Esophagus muscularis mucosa (tissue), 4 donors: ENCODE measurements at regions not wholly inside any gene's neighbourhood (a gene's known extent, or its start where the extent isn't known, plus 50 kb on each side); places are given as distances from the start of the nearest gene placed in this dataset.

Experiments used
- DNase-seq: peaks from one replicate; pipeline ENCODE4 v3.0.0-alpha.2; 2017; ENCODE audit errors: extremely low spot score
- H3K27ac ChIP-seq, 4 donors: fragments of 200-600 bp; sonication (generic); replicated peaks in 1 of 4; 1 replicate in 3 of 4; 2 replicates in 1 of 4; pipeline ENCODE4 v1.5.1; 2016 to 2019; ENCODE audit warnings: mild to moderate bottlenecking in 1 of 4
- H3K27me3 ChIP-seq, 4 donors: fragments of 200-600 bp; sonication (generic); one replicate each; pipeline versions ENCODE4 v1.5.1 to v1.6.0; 2016 to 2019
- H3K36me3 ChIP-seq, 4 donors: fragments of 200-600 bp; sonication (generic); one replicate each; pipeline ENCODE4 v1.5.1; 2016 to 2019
- H3K4me1 ChIP-seq, 4 donors: fragments of 200-600 bp; sonication (generic); one replicate each; pipeline ENCODE4 v1.5.1; 2016 to 2019
- H3K4me3 ChIP-seq, 4 donors: fragments of 200-600 bp; sonication (generic); 1 replicate in 2 of 4; 2 replicates in 2 of 4; pipeline ENCODE4 v1.5.1; 2016 to 2019; ENCODE audit warnings: mild to moderate bottlenecking in 4 of 4, moderate library complexity in 1 of 4
- H3K9me3 ChIP-seq, 4 donors: fragments of 200-600 bp; sonication (generic); 1 replicate in 3 of 4; 2 replicates in 1 of 4; pipeline ENCODE4 v1.5.1; 2016 to 2019
- EP300 ChIP-seq: sonication (generic); formaldehyde crosslinking; IDR thresholded peaks from one replicate; pipeline ENCODE4 v1.6.1; 2017; ENCODE audit warnings: antibody characterized with exemption
- POLR2A ChIP-seq: fragments of 450-650 bp; IDR thresholded peaks from one replicate; pipeline ENCODE4 v1.6.1; 2017; ENCODE audit warnings: antibody characterized with exemption, moderate library complexity, mild to moderate bottlenecking, low read depth
- POLR2AphosphoS5 ChIP-seq, 2 donors: sonication (generic); formaldehyde crosslinking; IDR thresholded peaks; one replicate each; pipeline ENCODE4 v1.6.1; 2017; ENCODE audit warnings: antibody characterized with exemption in 2 of 2
- WGBS: methylation state at CpG from one replicate; pipeline ENCODE4 v1.1.5; 2018; 5-methylcytosine and 5-hydroxymethylcytosine counted together
- intact Hi-C: fragments of 100-400 bp; cut with DNase I; formaldehyde crosslinking; loops from one replicate; pipeline ENCODE4 v1.15.1; 2023
- TF ChIP-seq, protein P1 (sequence below), 3 experiments: fragments of 200-600 bp in 2 of 3; fragments of 450-650 bp in 1 of 3; sonication (generic) in 2 of 3; IDR thresholded peaks; one replicate each; pipeline ENCODE4 v1.5.1; 2017 to 2019; ENCODE audit warnings: antibody characterized with exemption in 3 of 3, mild to moderate bottlenecking in 2 of 3, moderate library complexity in 1 of 3

DNA sequence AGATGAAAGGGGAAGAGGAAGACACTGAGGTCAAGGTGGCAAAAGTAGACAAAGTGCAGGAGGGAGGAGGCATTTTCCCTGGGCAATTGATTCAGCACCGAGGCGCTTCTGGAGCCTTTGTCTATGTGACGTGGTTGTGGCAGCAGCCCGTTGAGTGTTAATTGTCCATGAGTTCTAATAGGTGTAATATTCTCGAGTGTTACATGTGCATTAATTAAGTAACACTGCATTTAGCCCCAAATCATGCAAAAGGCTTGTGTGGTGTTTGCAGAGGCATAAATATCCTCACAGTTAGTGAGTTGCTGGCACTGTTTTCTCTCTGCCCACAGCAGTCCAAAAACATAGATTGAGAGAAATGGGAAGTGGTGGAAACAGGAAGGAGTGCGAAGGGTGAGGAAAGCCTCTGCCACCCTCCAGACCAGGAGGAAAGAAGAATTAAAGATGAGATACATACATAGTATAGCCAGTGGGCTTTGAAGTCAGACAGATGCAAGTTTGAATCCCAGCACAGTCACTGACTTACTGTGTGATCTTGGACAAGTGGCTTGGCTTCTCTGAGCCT lies 361.2 kb downstream of the MN1 start:
- TF ChIP-seq, protein P1, sequence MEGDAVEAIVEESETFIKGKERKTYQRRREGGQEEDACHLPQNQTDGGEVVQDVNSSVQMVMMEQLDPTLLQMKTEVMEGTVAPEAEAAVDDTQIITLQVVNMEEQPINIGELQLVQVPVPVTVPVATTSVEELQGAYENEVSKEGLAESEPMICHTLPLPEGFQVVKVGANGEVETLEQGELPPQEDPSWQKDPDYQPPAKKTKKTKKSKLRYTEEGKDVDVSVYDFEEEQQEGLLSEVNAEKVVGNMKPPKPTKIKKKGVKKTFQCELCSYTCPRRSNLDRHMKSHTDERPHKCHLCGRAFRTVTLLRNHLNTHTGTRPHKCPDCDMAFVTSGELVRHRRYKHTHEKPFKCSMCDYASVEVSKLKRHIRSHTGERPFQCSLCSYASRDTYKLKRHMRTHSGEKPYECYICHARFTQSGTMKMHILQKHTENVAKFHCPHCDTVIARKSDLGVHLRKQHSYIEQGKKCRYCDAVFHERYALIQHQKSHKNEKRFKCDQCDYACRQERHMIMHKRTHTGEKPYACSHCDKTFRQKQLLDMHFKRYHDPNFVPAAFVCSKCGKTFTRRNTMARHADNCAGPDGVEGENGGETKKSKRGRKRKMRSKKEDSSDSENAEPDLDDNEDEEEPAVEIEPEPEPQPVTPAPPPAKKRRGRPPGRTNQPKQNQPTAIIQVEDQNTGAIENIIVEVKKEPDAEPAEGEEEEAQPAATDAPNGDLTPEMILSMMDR (IDR thresholded peaks at IDR 0.05), result no peak
- no peak for TF ChIP-seq POLR2AphosphoS5 (IDR thresholded peaks at IDR 0.05)
- TF ChIP-seq POLR2A, result no peak
- no peak for TF ChIP-seq EP300
- Histone ChIP-seq H3K27me3 (no peaks in the 10 kb centered on the region), H3K4me1 (peaks cover 11 to 26% (median 20%) of the 10 kb centered on the region in 4 donors), H3K27ac (no peak overlapping the region), H3K36me3 (no peaks in the 10 kb centered on the region), H3K9me3 (no peaks in the 10 kb centered on the region), H3K4me3 (no peak overlapping the region)
- 70% methylated on average over 6 of the region's 6 CpGs for WGBS
- no peak for DNase-seq
- intact Hi-C loops, result no loop called here

DNA sequence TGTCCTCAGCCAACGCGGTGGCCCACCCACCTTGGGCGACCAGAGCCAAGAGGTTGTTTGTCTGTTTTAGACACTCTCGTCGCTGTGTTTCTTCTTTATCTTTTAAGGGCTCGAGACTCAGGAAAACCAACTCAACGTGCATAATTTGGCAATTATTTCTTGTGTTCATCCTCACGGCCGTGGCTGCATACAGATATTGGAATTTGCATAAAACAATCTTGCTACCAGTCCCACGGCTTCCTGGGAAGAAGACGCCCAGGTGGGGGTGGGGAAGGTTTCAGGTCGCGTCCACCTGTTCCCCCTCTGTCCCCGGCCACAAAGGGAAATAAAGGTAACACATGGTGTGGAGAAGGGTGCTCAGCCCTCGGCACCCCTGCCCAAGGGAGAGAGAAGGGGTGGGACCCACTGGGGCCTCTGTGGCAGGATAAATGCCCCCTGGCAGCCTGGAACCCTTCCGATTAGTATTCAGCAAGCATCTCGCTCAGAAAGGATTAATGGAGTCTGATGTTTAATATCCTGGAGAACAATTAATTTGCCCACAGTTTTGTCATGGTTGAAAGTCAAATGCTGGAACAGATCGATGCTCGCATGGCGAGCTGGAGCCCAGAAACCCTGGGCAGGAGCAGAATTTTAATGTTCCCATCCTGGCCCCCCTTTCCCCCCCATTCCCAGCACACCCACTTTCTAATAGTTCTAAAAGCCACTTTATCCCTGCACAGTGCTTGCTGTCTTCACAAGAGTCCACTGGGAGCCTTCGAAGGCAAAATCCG lies 359.7 kb downstream of the MN1 start:
- TF ChIP-seq POLR2A (no peak), EP300 (no peak), POLR2AphosphoS5 (IDR thresholded peaks at IDR 0.05) (no peak)
- TF ChIP-seq, protein P1 (IDR thresholded peaks at IDR 0.05), result no peak
- Histone ChIP-seq H3K27me3 (no peaks in the 10 kb centered on the region), H3K9me3 (no peaks in the 10 kb centered on the region), H3K4me1 (peaks cover 11 to 22% (median 15%) of the 10 kb centered on the region in 4 donors), H3K36me3 (no peaks in the 10 kb centered on the region), H3K27ac (no peak overlapping the region), H3K4me3 (no peak overlapping the region)
- no peak for DNase-seq
- intact Hi-C loops, result no loop called here
- WGBS, result 83% methylated on average over 22 of the region's 22 CpGs

DNA sequence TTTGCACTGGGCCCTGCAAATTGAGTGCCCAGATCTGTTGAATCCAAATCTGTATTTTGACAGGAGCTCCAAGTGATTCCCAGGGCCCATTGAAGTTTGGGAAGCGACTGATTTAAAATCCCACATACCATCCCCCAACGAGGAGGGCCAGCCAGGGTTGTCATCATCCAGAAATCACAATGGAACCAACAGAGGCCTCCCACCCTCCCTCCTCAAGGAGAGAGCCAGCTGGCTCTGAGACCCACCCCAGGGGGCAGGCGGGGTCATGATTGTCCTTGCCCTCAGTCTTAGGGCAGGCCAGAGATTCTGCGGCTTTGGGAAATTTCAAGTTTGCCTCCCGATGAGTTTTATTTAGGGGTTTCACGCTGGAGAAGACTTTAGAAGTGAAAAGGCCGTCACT lies 358.2 kb downstream of the MN1 start:
- no peak overlapping the region for H3K27ac ChIP-seq
- TF ChIP-seq, protein P1 (IDR thresholded peaks at IDR 0.05), result no peak
- TF ChIP-seq POLR2AphosphoS5 (IDR thresholded peaks at IDR 0.05) (no peak), POLR2A (no peak), EP300 (no peak)
- 77% methylated on average over 5 of the region's 7 CpGs for WGBS
- no peak for DNase-seq
- no peaks in the 10 kb centered on the region for H3K9me3 ChIP-seq
- peaks cover 7 to 15% (median 9%) of the 10 kb centered on the region in 4 donors for H3K4me1 ChIP-seq
- no peaks in the 10 kb centered on the region for H3K27me3 ChIP-seq
- H3K4me3 ChIP-seq, result no peak overlapping the region
- H3K36me3 ChIP-seq, result no peaks in the 10 kb centered on the region
- intact Hi-C loops, result no loop called here

DNA sequence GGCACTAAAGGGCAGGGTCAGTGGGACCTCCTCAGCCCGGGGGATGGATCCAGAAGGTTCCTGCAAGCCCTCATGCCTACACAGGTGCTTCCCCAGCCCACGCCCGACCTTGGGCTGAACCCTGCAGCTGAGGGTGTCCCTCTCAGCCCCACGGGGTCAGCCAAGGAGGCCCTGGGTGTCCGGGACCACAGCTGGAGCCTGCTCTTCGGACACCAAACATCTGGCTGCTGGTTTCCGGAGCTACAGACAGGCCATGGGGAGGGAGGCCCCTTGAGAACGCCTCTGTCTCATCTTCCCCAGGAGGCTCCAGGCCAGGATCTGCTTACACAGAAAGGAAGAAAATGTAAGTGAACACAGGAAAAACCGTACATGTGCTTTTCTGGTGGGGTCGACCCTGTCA lies 355.7 kb downstream of the MN1 start:
- peak in 1 of 2 donors; percentile 43 for TF ChIP-seq POLR2AphosphoS5 (IDR thresholded peaks at IDR 0.05)
- TF ChIP-seq EP300, result no peak
- TF ChIP-seq, protein P1 (IDR thresholded peaks at IDR 0.05), result no peak
- TF ChIP-seq POLR2A, result no peak
- WGBS, result 53% methylated on average over 5 of the region's 10 CpGs
- H3K4me3 ChIP-seq, result no peak overlapping the region
- H3K27me3 ChIP-seq, result no peaks in the 10 kb centered on the region
- DNase-seq, result no peak
- H3K9me3 ChIP-seq, result peaks cover 0 to 7% (median 0%) of the 10 kb centered on the region in 4 donors
- no peak overlapping the region for H3K27ac ChIP-seq
- intact Hi-C loops, result no loop called here
- peaks cover 0 to 7% (median 0%) of the 10 kb centered on the region in 4 donors for H3K4me1 ChIP-seq
- H3K36me3 ChIP-seq, result no peaks in the 10 kb centered on the region
